ENCODE measurements at regions not wholly inside any gene's neighbourhood (a gene's known extent, or its start where the extent isn't known, plus 50 kb on each side); places are given as distances from the start of the nearest gene placed in this dataset.

GRCh38 chr4:65880594-65880993, 210.3 kb upstream of the EPHA5 start:
- no peaks in the 10 kb centered on the region for H3K36me3 Mint-ChIP-seq
- no peak overlapping the region for H3K4me3 Mint-ChIP-seq
- peaks cover 0 to 25% (median 12%) of the 10 kb centered on the region in 6 donors for H3K9me3 Mint-ChIP-seq
- no peak overlapping the region for H3K27ac Mint-ChIP-seq
- peaks cover 0 to 2% (median 0%) of the 10 kb centered on the region in 3 donors for H3K27me3 Mint-ChIP-seq (ENCODE audit: low read depth in 3 of 3)
- H3K4me1 Mint-ChIP-seq = no peaks in the 10 kb centered on the region
- no peak for DNase-seq

GRCh38 chr4:65868096-65868824, 198.0 kb upstream of the EPHA5 start:
- DNase-seq = no peak
- H3K9me3 Mint-ChIP-seq = peaks cover 6 to 31% (median 13%) of the 10 kb centered on the region in 6 donors
- H3K36me3 Mint-ChIP-seq = no peaks in the 10 kb centered on the region
- H3K4me1 Mint-ChIP-seq = no peaks in the 10 kb centered on the region
- no peak overlapping the region for H3K27ac Mint-ChIP-seq
- H3K27me3 Mint-ChIP-seq (ENCODE audit: low read depth in 3 of 3) = peaks cover 0 to 3% (median 0%) of the 10 kb centered on the region in 3 donors
- H3K4me3 Mint-ChIP-seq = no peak overlapping the region

- H3K36me3 Mint-ChIP-seq = no peaks in the 10 kb centered on the region
- no peak overlapping the region for H3K4me3 Mint-ChIP-seq
- no peak overlapping the region for H3K27ac Mint-ChIP-seq
- peaks cover 7 to 38% (median 16%) of the 10 kb centered on the region in 6 donors for H3K9me3 Mint-ChIP-seq
- no peaks in the 10 kb centered on the region for H3K4me1 Mint-ChIP-seq
- DNase-seq = no peak
- peaks cover 0 to 5% (median 0%) of the 10 kb centered on the region in 3 donors for H3K27me3 Mint-ChIP-seq (ENCODE audit: low read depth in 3 of 3)
These were observed 195.2 kb upstream of the EPHA5 start for GRCh38 chr4:65865489-65865888.

GRCh38 chr4:65861993-65862392, 191.7 kb upstream of the EPHA5 start:
- H3K27me3 Mint-ChIP-seq (ENCODE audit: low read depth in 3 of 3) = peaks cover 0 to 2% (median 0%) of the 10 kb centered on the region in 3 donors
- no peak for DNase-seq
- peaks cover 11 to 32% (median 24%) of the 10 kb centered on the region in 6 donors for H3K9me3 Mint-ChIP-seq
- H3K4me1 Mint-ChIP-seq = no peaks in the 10 kb centered on the region
- no peak overlapping the region for H3K4me3 Mint-ChIP-seq
- H3K36me3 Mint-ChIP-seq = no peaks in the 10 kb centered on the region
- H3K27ac Mint-ChIP-seq = no peak overlapping the region

- no peak overlapping the region for H3K27ac Mint-ChIP-seq
- H3K9me3 Mint-ChIP-seq = peaks cover 3 to 19% (median 9%) of the 10 kb centered on the region in 6 donors
- H3K27me3 Mint-ChIP-seq (ENCODE audit: low read depth in 3 of 3) = peaks cover 0 to 2% (median 2%) of the 10 kb centered on the region in 3 donors
- H3K36me3 Mint-ChIP-seq = no peaks in the 10 kb centered on the region
- no peaks in the 10 kb centered on the region for H3K4me1 Mint-ChIP-seq
- no peak overlapping the region for H3K4me3 Mint-ChIP-seq
- DNase-seq = no peak
These were observed 175.0 kb upstream of the EPHA5 start for GRCh38 chr4:65845199-65845773.

- Mint-ChIP-seq H3K4me3 (no peak overlapping the region), H3K4me1 (no peaks in the 10 kb centered on the region), H3K9me3 (peaks cover 0 to 28% (median 13%) of the 10 kb centered on the region in 6 donors), H3K27ac (no peak overlapping the region), H3K36me3 (no peaks in the 10 kb centered on the region), H3K27me3 (ENCODE audit: low read depth in 3 of 3) (peaks cover 0 to 4% (median 0%) of the 10 kb centered on the region in 3 donors)
- DNase-seq = no peak
These were observed 169.1 kb upstream of the EPHA5 start for GRCh38 chr4:65839164-65839931.

GRCh38 chr4:65834707-65835106, 164.4 kb upstream of the EPHA5 start:
- Mint-ChIP-seq H3K36me3 (no peaks in the 10 kb centered on the region), H3K4me1 (no peaks in the 10 kb centered on the region), H3K27ac (no peak overlapping the region), H3K4me3 (no peak overlapping the region), H3K9me3 (peaks cover 0 to 28% (median 9%) of the 10 kb centered on the region in 6 donors), H3K27me3 (ENCODE audit: low read depth in 3 of 3) (peaks cover 0 to 4% (median 2%) of the 10 kb centered on the region in 3 donors)
- no peak for DNase-seq

GRCh38 chr4:65831828-65832227, 161.5 kb upstream of the EPHA5 start:
- no peaks in the 10 kb centered on the region for H3K4me1 Mint-ChIP-seq
- peaks cover 0 to 2% (median 2%) of the 10 kb centered on the region in 3 donors for H3K27me3 Mint-ChIP-seq (ENCODE audit: low read depth in 3 of 3)
- peaks cover 6 to 16% (median 12%) of the 10 kb centered on the region in 6 donors for H3K9me3 Mint-ChIP-seq
- H3K36me3 Mint-ChIP-seq = no peaks in the 10 kb centered on the region
- no peak for DNase-seq
- H3K27ac Mint-ChIP-seq = no peak overlapping the region
- H3K4me3 Mint-ChIP-seq = no peak overlapping the region

- Mint-ChIP-seq H3K36me3 (no peaks in the 10 kb centered on the region), H3K9me3 (peaks cover 4 to 49% (median 22%) of the 10 kb centered on the region in 6 donors), H3K4me1 (no peaks in the 10 kb centered on the region), H3K27me3 (ENCODE audit: low read depth in 3 of 3) (no peaks in the 10 kb centered on the region), H3K27ac (no peak overlapping the region), H3K4me3 (no peak overlapping the region)
- DNase-seq = no peak
These were observed 154.9 kb upstream of the EPHA5 start for GRCh38 chr4:65825116-65825753.

- Mint-ChIP-seq H3K27me3 (ENCODE audit: low read depth in 3 of 3) (peaks cover 0 to 5% (median 0%) of the 10 kb centered on the region in 3 donors), H3K9me3 (peaks cover 7 to 59% (median 33%) of the 10 kb centered on the region in 6 donors), H3K4me3 (no peak overlapping the region), H3K36me3 (no peaks in the 10 kb centered on the region), H3K4me1 (no peaks in the 10 kb centered on the region), H3K27ac (no peak overlapping the region)
- no peak for DNase-seq
These were observed 148.9 kb upstream of the EPHA5 start for GRCh38 chr4:65819192-65819591.

GRCh38 chr4:65805936-65806335, 135.6 kb upstream of the EPHA5 start:
- H3K27me3 Mint-ChIP-seq (ENCODE audit: low read depth in 3 of 3) = peaks cover 0 to 3% (median 2%) of the 10 kb centered on the region in 3 donors
- no peak for DNase-seq
- H3K4me1 Mint-ChIP-seq = no peaks in the 10 kb centered on the region
- peaks cover 0 to 4% (median 0%) of the 10 kb centered on the region in 3 donors for H3K36me3 Mint-ChIP-seq
- H3K4me3 Mint-ChIP-seq = no peak overlapping the region
- H3K27ac Mint-ChIP-seq = no peak overlapping the region
- H3K9me3 Mint-ChIP-seq = peaks cover 13 to 60% (median 24%) of the 10 kb centered on the region in 6 donors

- no peak overlapping the region for H3K27ac Mint-ChIP-seq
- no peak for DNase-seq
- H3K27me3 Mint-ChIP-seq (ENCODE audit: low read depth in 3 of 3) = no peaks in the 10 kb centered on the region
- peaks cover 5 to 28% (median 17%) of the 10 kb centered on the region in 6 donors for H3K9me3 Mint-ChIP-seq
- no peak overlapping the region for H3K4me3 Mint-ChIP-seq
- H3K4me1 Mint-ChIP-seq = no peaks in the 10 kb centered on the region
- no peaks in the 10 kb centered on the region for H3K36me3 Mint-ChIP-seq
These were observed 129.2 kb upstream of the EPHA5 start for GRCh38 chr4:65799513-65799912.

GRCh38 chr4:65798498-65799127, 128.3 kb upstream of the EPHA5 start:
- Mint-ChIP-seq H3K4me1 (no peaks in the 10 kb centered on the region), H3K36me3 (no peaks in the 10 kb centered on the region), H3K9me3 (peaks cover 7 to 30% (median 18%) of the 10 kb centered on the region in 6 donors), H3K27ac (no peak overlapping the region), H3K27me3 (ENCODE audit: low read depth in 3 of 3) (no peaks in the 10 kb centered on the region), H3K4me3 (no peak overlapping the region)
- no peak for DNase-seq

Measured in immature natural killer cell (primary cell).